H1 (cell line): ENCODE measurements at regions not wholly inside any gene's neighbourhood (a gene's known extent, or its start where the extent isn't known, plus 50 kb on each side); places are given as distances from the start of the nearest gene placed in this dataset.

Experiments
- KDM1A ChIP-seq: fragments of 200-600, 300-600 bp; sonication (generic); IDR thresholded peaks from 2 replicates; pipeline ENCODE4 v1.7.1; 2016; ENCODE audit warnings: mild to moderate bottlenecking, low read length, borderline replicate concordance
- KDM4A ChIP-seq: IDR thresholded peaks from one replicate; pipeline ENCODE4 v1.7.1; 2012; ENCODE audit warnings: low read depth, mild to moderate bottlenecking, moderate library complexity, low read length, inconsistent platforms; ENCODE audit not compliant: severe bottlenecking
- SAP30 ChIP-seq: fragments of 300-600 bp; sonication (generic); IDR thresholded peaks from 2 replicates; pipeline ENCODE4 v1.7.1; 2012; ENCODE audit warnings: low read length, moderate library complexity, mild to moderate bottlenecking, inconsistent platforms; ENCODE audit not compliant: insufficient read depth, insufficient replicate concordance
- TF ChIP-seq, protein P1 (sequence below), 3 experiments: IDR thresholded peaks; 1 replicate in 2 of 3; 2 replicates in 1 of 3; pipeline versions ENCODE4 v1.5.1 to v1.6.1; 2011; ENCODE audit warnings: low read length in 3 of 3, mild to moderate bottlenecking in 3 of 3, inconsistent platforms in 2 of 3, low read depth in 1 of 3, moderate library complexity in 1 of 3; ENCODE audit not compliant: insufficient read depth in 1 of 3; ENCODE audit errors: control extremely low read depth in 1 of 3

DNA sequence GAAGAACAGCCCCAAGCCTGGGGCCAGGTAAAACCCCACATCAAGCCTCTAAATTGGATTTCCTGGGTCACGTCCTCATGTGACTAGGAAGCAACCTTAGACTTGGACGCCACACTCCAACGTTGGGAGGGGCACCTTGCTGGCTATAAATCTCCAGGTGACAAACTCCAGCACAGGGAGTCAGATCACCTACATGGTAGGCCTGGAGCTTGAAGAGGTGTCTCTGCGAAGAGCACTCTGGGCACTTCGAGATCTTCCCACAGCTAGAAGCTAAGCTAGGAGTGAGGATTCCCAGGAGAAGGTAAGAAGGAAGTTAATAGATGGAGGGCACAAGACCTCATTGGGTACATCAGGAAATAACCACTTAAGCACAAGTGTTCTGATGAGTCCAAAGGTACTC is 77.1 kb upstream of the GNAZ start (continued):
- TF ChIP-seq, protein P1, sequence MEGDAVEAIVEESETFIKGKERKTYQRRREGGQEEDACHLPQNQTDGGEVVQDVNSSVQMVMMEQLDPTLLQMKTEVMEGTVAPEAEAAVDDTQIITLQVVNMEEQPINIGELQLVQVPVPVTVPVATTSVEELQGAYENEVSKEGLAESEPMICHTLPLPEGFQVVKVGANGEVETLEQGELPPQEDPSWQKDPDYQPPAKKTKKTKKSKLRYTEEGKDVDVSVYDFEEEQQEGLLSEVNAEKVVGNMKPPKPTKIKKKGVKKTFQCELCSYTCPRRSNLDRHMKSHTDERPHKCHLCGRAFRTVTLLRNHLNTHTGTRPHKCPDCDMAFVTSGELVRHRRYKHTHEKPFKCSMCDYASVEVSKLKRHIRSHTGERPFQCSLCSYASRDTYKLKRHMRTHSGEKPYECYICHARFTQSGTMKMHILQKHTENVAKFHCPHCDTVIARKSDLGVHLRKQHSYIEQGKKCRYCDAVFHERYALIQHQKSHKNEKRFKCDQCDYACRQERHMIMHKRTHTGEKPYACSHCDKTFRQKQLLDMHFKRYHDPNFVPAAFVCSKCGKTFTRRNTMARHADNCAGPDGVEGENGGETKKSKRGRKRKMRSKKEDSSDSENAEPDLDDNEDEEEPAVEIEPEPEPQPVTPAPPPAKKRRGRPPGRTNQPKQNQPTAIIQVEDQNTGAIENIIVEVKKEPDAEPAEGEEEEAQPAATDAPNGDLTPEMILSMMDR (IDR thresholded peaks at IDR 0.05; ENCODE audit: control extremely low read depth in 1 of 3, insufficient read depth in 1 of 3, low read depth in 1 of 3, low read length in 3 of 3): no peak
- TF ChIP-seq SAP30: no peak
- no peak for TF ChIP-seq KDM4A
- TF ChIP-seq KDM1A: no peak
